ENCODE measurements at regions not wholly inside any gene's neighbourhood (a gene's known extent, or its start where the extent isn't known, plus 50 kb on each side); places are given as distances from the start of the nearest gene placed in this dataset.

GRCh38 chr2:43068631-43069517 lies 157.5 kb downstream of the ZFP36L2 start (continued):
- no peak for TF ChIP-seq REST (IDR thresholded peaks at IDR 0.05)
- no peak for TF ChIP-seq SP1 (IDR thresholded peaks at IDR 0.05)
- TF ChIP-seq TAF1 (conservative IDR thresholded peaks at IDR 0.05) = no peak
- TF ChIP-seq ZBTB33 (IDR thresholded peaks at IDR 0.05) = no peak
- TF ChIP-seq HNF4A (conservative IDR thresholded peaks at IDR 0.05) = no peak
- TF ChIP-seq ATF3 (IDR thresholded peaks at IDR 0.05) = no peak
- TF ChIP-seq FOXA2 (IDR thresholded peaks at IDR 0.05) = no peak
- no peak for TF ChIP-seq RXRA (IDR thresholded peaks at IDR 0.05)
- no peak for TF ChIP-seq NR2F2 (IDR thresholded peaks at IDR 0.05)

- Histone ChIP-seq H3K4me3 (ENCODE audit: low read depth in 1 of 3, low read length in 3 of 3) (no peak overlapping the region), H3K36me3 (ENCODE audit: control insufficient read depth in 4 of 4, insufficient read depth in 3 of 4, low read depth in 1 of 4, low read length in 3 of 4) (no peaks in the 10 kb centered on the region), H3K9me3 (ENCODE audit: control insufficient read depth in 4 of 4, low read length in 3 of 4) (no peaks in the 10 kb centered on the region), H3K4me1 (ENCODE audit: control insufficient read depth in 4 of 4, insufficient read depth in 4 of 4, low read length in 3 of 4) (no peaks in the 10 kb centered on the region), H3K27ac (ENCODE audit: low read depth in 1 of 2, low read length in 2 of 2) (no peak overlapping the region), H3K27me3 (ENCODE audit: control insufficient read depth in 4 of 4, insufficient read depth in 4 of 4, low read length in 3 of 4) (no peaks in the 10 kb centered on the region), H3K9ac (ENCODE audit: low read depth in 1 of 2, low read length in 2 of 2) (no peak overlapping the region)
- TF ChIP-seq FOXA2 (IDR thresholded peaks at IDR 0.05) (no peak), NR2F2 (IDR thresholded peaks at IDR 0.05) (no peak), ATF3 (IDR thresholded peaks at IDR 0.05) (no peak), SP1 (IDR thresholded peaks at IDR 0.05) (no peak), MAX (IDR thresholded peaks at IDR 0.05) (no peak), JUND (IDR thresholded peaks at IDR 0.05) (no peak), HNF4G (IDR thresholded peaks at IDR 0.05) (no peak), HNF4A (conservative IDR thresholded peaks at IDR 0.05) (no peak), YY1 (IDR thresholded peaks at IDR 0.05) (no peak), RXRA (IDR thresholded peaks at IDR 0.05) (no peak), TAF1 (conservative IDR thresholded peaks at IDR 0.05) (no peak), GABPA (IDR thresholded peaks at IDR 0.05 in 1 of 2, conservative IDR thresholded peaks at IDR 0.05 in 1 of 2) (no peak), EGR1 (IDR thresholded peaks at IDR 0.05; ENCODE audit: low read depth in 2 of 2) (no peak), RAD21 (IDR thresholded peaks at IDR 0.05) (no peak), REST (IDR thresholded peaks at IDR 0.05) (no peak), CTCF (IDR thresholded peaks at IDR 0.05; ENCODE audit: low read depth, low read length, missing input control) (no peak), FOXA1 (IDR thresholded peaks at IDR 0.05) (no peak), ZBTB33 (IDR thresholded peaks at IDR 0.05) (no peak)
- 87% methylated on average over 51 of the region's 51 CpGs for WGBS
- no peak for DNase-seq (ENCODE audit: low spot score)
Measured at GRCh38 chr2:43068041-43068533, 158.3 kb downstream of the ZFP36L2 start.

All from liver (tissue), 8 donors.